ENCODE measurements at regions not wholly inside any gene's neighbourhood (a gene's known extent, or its start where the extent isn't known, plus 50 kb on each side); places are given as distances from the start of the nearest gene placed in this dataset.

DNA sequence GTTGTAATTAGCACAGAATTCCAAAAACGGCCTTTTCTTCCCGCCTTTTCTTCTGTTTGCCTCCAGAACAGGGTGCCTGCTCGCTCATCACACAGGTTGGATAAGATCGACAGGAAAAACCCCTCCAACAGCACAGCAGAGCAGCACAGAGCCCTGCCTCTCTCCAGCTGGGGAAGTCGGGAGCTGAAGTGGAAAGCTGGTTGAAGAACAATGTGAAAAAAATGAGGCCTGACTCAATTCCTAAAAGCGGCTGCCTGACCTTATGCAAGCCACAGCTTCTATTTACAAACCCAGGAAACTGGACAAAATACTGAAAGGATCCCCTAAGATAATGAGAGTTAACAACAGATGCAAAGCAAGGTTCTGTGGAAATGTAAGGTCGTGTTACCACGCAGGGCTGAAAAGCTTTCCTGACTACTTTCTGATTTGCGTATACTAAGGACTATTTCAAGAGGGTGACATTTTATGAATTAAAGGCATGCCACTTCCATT, 116.9 kb downstream of the TTLL2 start:
- no peak for DNase-seq
- ChIA-PET CTCF (no interaction called here), POLR2A (no interaction called here)
- Mint-ChIP-seq H3K36me3 (ENCODE audit: low read depth) (no peaks in the 10 kb centered on the region), H3K4me1 (no peaks in the 10 kb centered on the region), H3K27me3 (peaks cover 12% of the 10 kb centered on the region), H3K9me3 (no peaks in the 10 kb centered on the region), H3K4me3 (no peak overlapping the region), H3K27ac (no peak overlapping the region)

DNA sequence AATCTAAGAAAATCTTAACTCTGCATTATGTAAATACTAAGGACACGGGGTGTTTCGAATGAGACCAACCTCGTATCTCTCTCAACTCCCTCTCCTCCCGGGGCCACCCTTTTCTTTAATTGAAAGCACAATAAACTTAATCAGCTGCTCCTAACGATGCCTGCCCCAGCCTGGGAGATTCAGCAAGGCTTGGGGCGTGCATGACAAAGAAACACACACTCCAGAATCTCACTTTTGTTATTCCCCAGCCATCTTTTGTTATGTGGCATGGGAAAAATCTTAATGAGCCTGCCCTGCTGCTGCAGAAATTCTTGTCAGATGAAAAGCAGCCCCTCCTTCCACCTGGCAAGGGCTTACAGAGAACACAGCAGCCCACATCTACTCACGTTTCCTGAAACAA, 117.4 kb downstream of the TTLL2 start:
- H3K9me3 Mint-ChIP-seq, result no peaks in the 10 kb centered on the region
- H3K4me3 Mint-ChIP-seq, result no peak overlapping the region
- H3K4me1 Mint-ChIP-seq, result no peaks in the 10 kb centered on the region
- CTCF ChIA-PET, result no interaction called here
- POLR2A ChIA-PET, result no interaction called here
- no peaks in the 10 kb centered on the region for H3K36me3 Mint-ChIP-seq (ENCODE audit: low read depth)
- no peak for DNase-seq
- peaks cover 9% of the 10 kb centered on the region for H3K27me3 Mint-ChIP-seq
- H3K27ac Mint-ChIP-seq, result no peak overlapping the region

DNA sequence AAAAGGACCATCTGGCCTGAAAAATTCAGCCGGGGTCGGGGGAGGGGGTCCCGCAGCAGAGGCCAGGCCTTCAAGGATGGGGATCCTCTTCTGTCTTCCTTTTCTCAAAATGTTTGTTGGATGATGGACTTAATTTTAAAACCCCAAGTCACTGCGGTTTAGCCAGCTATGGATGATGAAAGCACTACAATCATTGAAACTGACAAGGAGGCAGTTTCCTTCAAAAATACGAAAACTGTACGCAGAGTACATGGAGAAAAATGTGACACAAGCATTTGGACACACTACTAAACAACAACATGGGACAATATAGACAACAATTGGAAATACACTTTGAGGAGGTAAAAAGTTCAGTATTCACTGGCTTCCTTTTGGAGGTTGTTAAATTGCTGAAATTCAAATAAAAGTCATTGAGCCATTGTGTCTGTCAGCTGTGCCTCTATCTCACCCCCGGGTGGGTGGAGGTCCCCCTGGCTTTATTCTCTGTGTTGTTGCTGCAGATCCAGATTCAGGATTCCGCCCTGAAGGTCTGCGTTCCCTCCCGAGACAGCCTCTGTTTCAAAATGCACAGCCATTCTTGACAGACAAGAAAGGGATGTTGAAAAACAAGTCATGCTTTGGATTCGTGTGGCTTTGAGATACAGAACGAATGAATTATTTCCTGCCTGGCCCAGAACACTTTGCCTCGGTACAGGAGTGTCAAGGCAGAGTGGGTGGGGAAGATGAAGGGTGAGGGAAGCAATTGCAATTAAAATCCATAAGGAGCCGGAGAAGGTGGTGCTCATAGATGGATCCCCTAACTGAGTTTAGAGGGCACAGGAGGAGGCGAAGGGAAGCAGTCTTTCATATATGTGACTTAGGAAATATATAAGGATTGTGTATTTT, 118.2 kb downstream of the TTLL2 start:
- H3K36me3 Mint-ChIP-seq (ENCODE audit: low read depth), result no peaks in the 10 kb centered on the region
- peaks cover 9% of the 10 kb centered on the region for H3K27me3 Mint-ChIP-seq
- H3K9me3 Mint-ChIP-seq, result no peaks in the 10 kb centered on the region
- no peak for DNase-seq
- H3K4me3 Mint-ChIP-seq, result no peak overlapping the region
- no peak overlapping the region for H3K27ac Mint-ChIP-seq
- POLR2A ChIA-PET, result no interaction called here
- CTCF ChIA-PET, result no interaction called here
- no peaks in the 10 kb centered on the region for H3K4me1 Mint-ChIP-seq

DNA sequence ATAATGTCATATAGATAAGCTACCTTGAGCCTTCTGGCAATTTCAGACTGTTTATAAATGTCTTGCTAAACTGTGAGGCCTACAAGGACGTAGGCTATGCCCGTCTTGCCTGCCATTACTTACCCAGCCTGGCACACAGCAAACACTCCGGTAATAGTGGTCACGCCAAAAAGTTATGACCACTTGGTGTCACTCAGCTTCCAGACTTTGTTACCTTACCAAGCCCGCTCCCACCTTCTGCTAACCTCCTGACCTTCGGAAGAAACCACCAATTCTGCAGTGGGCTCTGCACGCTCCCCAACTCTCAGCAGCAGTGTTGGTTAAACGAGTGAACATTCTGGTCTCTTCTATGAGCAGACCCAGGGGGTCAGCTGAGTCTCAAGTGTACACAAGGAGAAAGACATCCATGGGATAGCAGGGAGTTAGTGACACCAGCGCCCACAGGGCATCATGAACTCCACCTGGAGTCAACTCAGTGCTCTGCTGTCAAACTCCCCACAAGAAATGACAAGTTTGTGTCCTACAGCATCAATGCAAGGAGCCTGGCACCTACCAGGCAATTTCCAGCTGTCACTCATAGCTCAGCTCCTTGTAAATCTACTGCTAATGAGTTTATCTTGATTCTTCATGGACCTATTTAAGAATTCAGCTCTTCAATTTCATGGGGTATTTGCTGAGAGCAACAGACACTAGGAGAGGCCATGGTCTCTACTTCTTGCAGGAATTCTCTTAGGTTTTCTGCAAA, 119.9 kb downstream of the TTLL2 start:
- no peaks in the 10 kb centered on the region for H3K36me3 Mint-ChIP-seq (ENCODE audit: low read depth)
- H3K9me3 Mint-ChIP-seq, result no peaks in the 10 kb centered on the region
- DNase-seq, result no peak
- H3K4me1 Mint-ChIP-seq, result no peaks in the 10 kb centered on the region
- ChIA-PET CTCF (no interaction called here), POLR2A (no interaction called here)
- H3K27ac Mint-ChIP-seq, result no peak overlapping the region
- peaks cover 6% of the 10 kb centered on the region for H3K27me3 Mint-ChIP-seq
- no peak overlapping the region for H3K4me3 Mint-ChIP-seq

DNA sequence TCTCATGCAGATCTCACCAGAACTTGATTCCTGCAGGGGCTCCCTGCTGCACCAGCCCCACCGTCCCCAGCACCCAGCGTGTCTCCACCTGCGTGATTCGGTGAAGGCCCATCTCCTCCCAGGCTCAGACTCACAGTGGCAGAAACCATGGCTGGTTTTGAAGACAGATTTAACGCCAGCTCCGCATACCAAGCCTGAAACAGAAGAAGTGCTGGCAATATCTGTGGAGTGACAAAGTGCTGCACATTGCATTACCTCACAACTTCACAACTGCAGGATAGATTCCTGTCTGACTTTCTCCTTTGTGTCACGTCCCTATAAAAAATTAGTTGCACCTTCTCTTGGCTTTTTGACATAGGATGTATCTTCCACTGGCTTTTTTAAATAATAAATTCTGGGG, 120.7 kb downstream of the TTLL2 start:
- Mint-ChIP-seq H3K9me3 (no peaks in the 10 kb centered on the region), H3K36me3 (ENCODE audit: low read depth) (no peaks in the 10 kb centered on the region), H3K4me1 (no peaks in the 10 kb centered on the region), H3K27me3 (peaks cover 6% of the 10 kb centered on the region), H3K27ac (no peak overlapping the region), H3K4me3 (no peak overlapping the region)
- no peak for DNase-seq
- ChIA-PET CTCF (no interaction called here), POLR2A (no interaction called here)

DNA sequence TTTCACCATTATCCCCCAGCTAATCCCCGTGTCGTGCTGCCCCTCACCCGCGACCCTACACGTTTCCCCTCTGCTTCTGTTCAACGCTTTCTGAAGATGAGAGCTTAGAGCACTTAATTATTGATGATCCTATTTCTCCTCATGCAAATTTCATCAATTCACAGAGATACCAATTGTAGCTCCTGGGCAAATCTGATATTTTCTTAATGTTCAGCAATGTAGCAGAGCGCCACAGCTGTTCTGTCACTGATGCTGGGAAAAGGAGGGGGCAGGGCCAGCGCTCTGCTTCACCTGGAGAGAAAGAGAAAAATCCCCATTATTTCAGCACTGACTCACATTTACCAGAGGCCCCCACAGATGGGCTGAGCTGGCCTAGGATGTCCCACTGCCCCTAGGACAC, 121.2 kb downstream of the TTLL2 start:
- DNase-seq, result no peak
- no peaks in the 10 kb centered on the region for H3K9me3 Mint-ChIP-seq
- CTCF ChIA-PET, result no interaction called here
- POLR2A ChIA-PET, result no interaction called here
- H3K4me3 Mint-ChIP-seq, result no peak overlapping the region
- no peaks in the 10 kb centered on the region for H3K36me3 Mint-ChIP-seq (ENCODE audit: low read depth)
- H3K4me1 Mint-ChIP-seq, result no peaks in the 10 kb centered on the region
- H3K27ac Mint-ChIP-seq, result no peak overlapping the region
- peaks cover 6% of the 10 kb centered on the region for H3K27me3 Mint-ChIP-seq

DNA sequence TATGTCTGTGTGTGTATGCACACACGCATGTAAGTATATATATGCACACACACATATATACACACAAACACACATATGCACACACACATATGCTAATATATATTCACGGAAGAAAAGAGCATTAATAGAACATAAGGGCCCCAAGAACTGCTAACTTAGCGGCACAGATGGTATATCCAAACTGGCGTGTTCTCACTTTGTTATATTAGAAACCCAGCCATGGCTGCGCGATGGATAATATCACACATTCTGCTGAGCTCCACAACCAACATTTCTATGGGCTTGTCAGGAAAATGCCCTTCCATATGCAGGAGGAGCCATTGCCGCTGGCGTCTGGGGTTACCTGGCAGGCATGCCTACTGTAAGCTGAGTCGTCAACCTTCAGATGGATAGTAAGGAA, 122.1 kb downstream of the TTLL2 start:
- POLR2A ChIA-PET, result no interaction called here
- Mint-ChIP-seq H3K36me3 (ENCODE audit: low read depth) (no peaks in the 10 kb centered on the region), H3K4me1 (no peaks in the 10 kb centered on the region), H3K27me3 (peaks cover 4% of the 10 kb centered on the region), H3K4me3 (no peak overlapping the region), H3K27ac (no peak overlapping the region), H3K9me3 (no peaks in the 10 kb centered on the region)
- CTCF ChIA-PET, result no interaction called here
- DNase-seq, result no peak

DNA sequence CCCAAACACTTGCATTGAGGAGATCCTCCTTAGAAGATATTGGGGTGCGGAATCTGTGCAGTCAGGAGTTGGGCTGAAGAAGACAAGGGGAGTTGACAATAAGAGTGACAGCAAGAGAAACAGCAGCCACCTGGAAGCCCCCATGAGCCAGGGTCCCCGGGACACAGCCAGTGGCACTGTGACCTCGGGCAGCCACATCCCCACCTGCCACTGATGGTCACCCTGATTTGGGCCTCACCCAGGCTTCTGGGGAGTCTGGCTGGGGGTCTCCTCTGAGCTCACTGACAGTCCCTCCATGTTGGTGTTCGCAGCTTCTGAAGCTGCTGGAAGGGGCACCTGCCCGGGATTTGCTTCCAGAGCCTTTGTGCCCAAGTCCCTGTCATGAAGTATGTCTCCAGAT, 123.5 kb downstream of the TTLL2 start:
- Mint-ChIP-seq H3K27me3 (peaks cover under 1% of the 10 kb centered on the region), H3K9me3 (no peaks in the 10 kb centered on the region), H3K4me1 (no peaks in the 10 kb centered on the region), H3K4me3 (no peak overlapping the region), H3K36me3 (ENCODE audit: low read depth) (no peaks in the 10 kb centered on the region), H3K27ac (no peak overlapping the region)
- no peak for DNase-seq
- ChIA-PET POLR2A (no interaction called here), CTCF (no interaction called here)

DNA sequence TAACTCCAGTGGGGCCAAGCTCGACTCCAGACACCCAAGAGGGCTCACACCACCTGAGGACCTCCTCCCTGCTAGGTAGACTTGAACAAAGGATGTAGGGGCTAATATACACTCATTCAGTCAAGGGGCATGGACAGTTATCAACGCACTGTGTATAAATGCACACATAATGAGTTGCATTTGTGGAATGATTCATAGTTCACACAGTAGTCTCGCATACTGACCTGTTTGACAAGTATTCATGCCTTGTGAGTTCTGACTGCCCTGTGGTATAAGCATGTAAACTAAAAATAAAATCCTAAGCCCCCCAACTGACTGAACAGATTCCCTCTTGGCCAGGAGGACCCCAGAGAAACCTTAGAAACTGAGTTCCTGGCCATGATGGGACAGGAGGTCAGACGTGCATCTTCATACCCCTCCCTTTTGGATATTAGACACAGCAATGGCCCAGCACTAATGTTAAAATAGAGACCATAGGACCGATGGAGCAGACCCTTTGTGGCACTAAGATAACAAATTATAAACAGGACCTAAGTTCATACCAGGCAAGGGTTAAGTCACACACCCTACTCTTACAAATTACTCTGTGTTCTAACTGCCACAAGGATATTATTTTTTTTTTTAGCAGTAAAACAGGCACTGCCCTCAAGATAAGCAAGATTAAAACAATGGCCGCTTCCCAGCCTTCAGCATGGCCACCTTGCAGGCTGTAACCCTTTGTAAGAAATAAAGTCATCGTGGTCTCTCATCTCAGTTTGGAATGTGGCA, 124.4 kb downstream of the TTLL2 start:
- no peak for DNase-seq
- ChIA-PET CTCF (no interaction called here), POLR2A (no interaction called here)
- no peaks in the 10 kb centered on the region for H3K36me3 Mint-ChIP-seq (ENCODE audit: low read depth)
- H3K9me3 Mint-ChIP-seq, result no peaks in the 10 kb centered on the region
- no peaks in the 10 kb centered on the region for H3K27me3 Mint-ChIP-seq
- no peaks in the 10 kb centered on the region for H3K4me1 Mint-ChIP-seq
- no peak overlapping the region for H3K4me3 Mint-ChIP-seq
- no peak overlapping the region for H3K27ac Mint-ChIP-seq

DNA sequence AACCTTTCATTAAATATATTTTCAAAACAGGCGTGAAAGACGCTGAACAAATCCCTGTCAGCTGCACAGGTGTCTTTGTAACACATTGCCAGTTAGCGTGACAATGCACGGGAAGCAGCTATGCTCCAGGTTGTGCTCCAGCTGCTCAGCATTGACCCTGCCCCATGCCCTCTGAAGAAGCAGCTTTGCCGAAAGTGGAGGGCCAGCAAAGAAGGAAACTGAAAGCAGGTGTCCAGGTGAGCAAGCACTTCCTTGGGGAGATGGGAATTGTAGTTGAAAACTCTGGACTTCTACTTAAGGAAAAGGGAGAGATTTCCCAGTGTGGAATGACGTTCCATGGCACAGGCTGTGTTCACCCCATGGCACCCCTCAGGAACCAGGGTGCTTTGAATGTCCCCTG, 125.7 kb downstream of the TTLL2 start:
- ChIA-PET CTCF (no interaction called here), POLR2A (no interaction called here)
- no peak overlapping the region for H3K27ac Mint-ChIP-seq
- no peaks in the 10 kb centered on the region for H3K36me3 Mint-ChIP-seq (ENCODE audit: low read depth)
- H3K4me3 Mint-ChIP-seq, result no peak overlapping the region
- H3K9me3 Mint-ChIP-seq, result no peaks in the 10 kb centered on the region
- no peak for DNase-seq
- H3K4me1 Mint-ChIP-seq, result no peaks in the 10 kb centered on the region
- no peaks in the 10 kb centered on the region for H3K27me3 Mint-ChIP-seq

DNA sequence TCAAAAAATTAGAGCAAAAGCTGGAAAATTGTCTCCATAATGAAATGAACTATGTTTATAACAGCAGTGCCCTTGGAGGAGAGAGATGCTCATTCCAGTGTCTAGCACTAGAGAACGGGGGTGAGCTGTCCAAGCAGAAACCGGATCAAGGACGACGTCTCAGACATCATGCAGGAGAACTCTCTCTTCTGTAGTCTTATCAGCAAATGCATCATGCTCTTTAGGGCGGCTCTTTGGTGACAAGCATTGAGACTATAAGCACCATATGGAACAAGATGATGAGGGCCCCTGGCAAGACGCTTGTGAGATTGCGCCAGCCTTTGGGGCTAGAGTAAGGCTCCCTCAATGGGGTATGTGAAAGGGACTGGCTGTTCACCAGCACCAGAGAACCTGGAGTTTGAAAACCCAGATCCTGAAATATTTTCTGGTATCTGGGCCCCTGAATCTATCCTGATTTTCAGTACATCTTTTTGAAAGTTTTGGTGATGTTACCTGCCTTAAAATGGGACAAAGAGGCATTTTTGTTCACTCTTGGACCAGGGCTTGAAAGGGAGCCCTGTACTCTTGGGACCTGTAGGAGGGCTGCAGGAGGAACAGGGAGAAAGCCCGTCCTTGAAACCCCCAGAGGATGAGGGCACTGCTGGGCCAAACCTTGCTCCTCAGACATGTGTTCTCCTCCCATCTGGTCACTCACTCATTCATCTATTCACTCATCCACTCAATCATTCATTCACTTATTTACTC, 127.6 kb downstream of the TTLL2 start:
- DNase-seq, result no peak
- H3K36me3 Mint-ChIP-seq (ENCODE audit: low read depth), result no peaks in the 10 kb centered on the region
- H3K27me3 Mint-ChIP-seq, result peaks cover 9% of the 10 kb centered on the region
- no peak overlapping the region for H3K27ac Mint-ChIP-seq
- H3K4me3 Mint-ChIP-seq, result no peak overlapping the region
- no peaks in the 10 kb centered on the region for H3K4me1 Mint-ChIP-seq
- CTCF ChIA-PET, result no interaction called here
- POLR2A ChIA-PET, result no interaction called here
- H3K9me3 Mint-ChIP-seq, result no peaks in the 10 kb centered on the region

DNA sequence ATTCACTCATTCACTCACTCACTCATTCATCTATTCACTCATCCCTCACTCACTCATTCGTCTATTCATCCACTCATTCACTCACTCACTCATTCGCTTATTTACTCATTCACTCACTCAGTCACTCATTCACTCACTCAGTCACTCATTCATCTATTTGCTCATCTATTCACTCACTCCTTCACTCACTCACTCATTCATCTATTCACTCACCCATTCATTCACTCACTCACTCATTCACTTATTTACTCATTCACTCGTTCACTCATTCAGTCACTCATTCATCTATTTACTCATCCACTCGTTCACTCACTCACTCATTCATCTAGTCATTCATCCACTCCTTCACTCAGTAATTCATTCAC, 128.2 kb downstream of the TTLL2 start:
- Mint-ChIP-seq H3K27ac (no peak overlapping the region), H3K27me3 (peaks cover 9% of the 10 kb centered on the region), H3K4me1 (no peaks in the 10 kb centered on the region), H3K9me3 (no peaks in the 10 kb centered on the region), H3K4me3 (no peak overlapping the region), H3K36me3 (ENCODE audit: low read depth) (no peaks in the 10 kb centered on the region)
- no peak for DNase-seq
- POLR2A ChIA-PET, result no interaction called here
- CTCF ChIA-PET, result no interaction called here

DNA sequence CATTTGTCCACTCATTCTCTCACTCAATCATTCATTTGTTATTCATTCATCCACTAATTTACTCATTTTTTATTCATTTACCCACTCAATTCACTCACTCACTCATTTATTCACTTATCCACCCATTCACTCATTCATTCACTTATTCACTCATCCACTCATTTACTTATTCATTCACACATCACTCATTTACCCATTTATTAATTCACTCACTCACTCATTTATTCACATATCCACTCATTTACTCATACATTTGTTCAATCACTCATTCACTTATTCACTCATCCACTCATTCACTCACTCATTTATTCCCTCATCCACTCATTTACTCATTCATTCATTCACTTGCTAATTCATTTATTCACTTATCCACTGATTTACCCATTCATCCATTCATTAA, 129.1 kb downstream of the TTLL2 start:
- Mint-ChIP-seq H3K36me3 (ENCODE audit: low read depth) (no peaks in the 10 kb centered on the region), H3K27ac (no peak overlapping the region), H3K9me3 (no peaks in the 10 kb centered on the region), H3K4me1 (no peaks in the 10 kb centered on the region), H3K4me3 (no peak overlapping the region), H3K27me3 (peaks cover 9% of the 10 kb centered on the region)
- ChIA-PET CTCF (no interaction called here), POLR2A (no interaction called here)
- DNase-seq, result no peak
